DOHH2 (cell line): ENCODE measurements at regions not wholly inside any gene's neighbourhood (a gene's known extent, or its start where the extent isn't known, plus 50 kb on each side); places are given as distances from the start of the nearest gene placed in this dataset.

Source experiments
- H3F3A ChIP-seq: fragments of 200-600 bp; sonication (generic), shearing (Covaris generic); 2 replicates; pipeline ENCODE4 v1.6.0; 2016; ENCODE audit warnings: antibody characterized with exemption, mild to moderate bottlenecking; ENCODE audit not compliant: control insufficient read depth, insufficient read depth
- H3K27ac ChIP-seq: fragments of 200-600 bp; sonication (generic); 2 replicates; pipeline ENCODE4 v1.5.1; 2014; ENCODE audit warnings: low read depth, mild to moderate bottlenecking, low read length, moderate library complexity
- H3K27me3 ChIP-seq: fragments of 200-600 bp; sonication (generic); 2 replicates; pipeline ENCODE4 v1.6.1; 2014; ENCODE audit warnings: mild to moderate bottlenecking, low read length, mixed read lengths; ENCODE audit not compliant: control insufficient read depth
- H3K36me3 ChIP-seq: fragments of 200-600 bp; sonication (generic); 2 replicates; pipeline ENCODE4 v1.6.1; 2014; ENCODE audit warnings: mild to moderate bottlenecking, low read length, moderate library complexity, mixed read lengths; ENCODE audit not compliant: control insufficient read depth
- H3K4me1 ChIP-seq: fragments of 200-600 bp; sonication (generic); 2 replicates; pipeline ENCODE4 v1.6.1; 2014; ENCODE audit warnings: mild to moderate bottlenecking, low read length, mixed read lengths; ENCODE audit not compliant: control insufficient read depth
- H3K4me2 ChIP-seq: fragments of 200-600 bp; sonication (generic); 2 replicates; pipeline ENCODE4 v1.6.0; 2014; ENCODE audit warnings: mild to moderate bottlenecking, low read length, moderate library complexity
- H3K4me3 ChIP-seq: fragments of 200-600 bp; sonication (generic); 2 replicates; pipeline ENCODE4 v1.5.1; 2014; ENCODE audit warnings: mild to moderate bottlenecking, low read length, mixed read lengths
- H3K79me2 ChIP-seq: fragments of 200-600 bp; sonication (generic); 2 replicates; pipeline ENCODE4 v1.6.1; 2014; ENCODE audit warnings: mild to moderate bottlenecking, low read length, mixed read lengths; ENCODE audit not compliant: control insufficient read depth
- H3K9me2 ChIP-seq: fragments of 200-600 bp; sonication (generic); replicated peaks from 2 replicates; pipeline ENCODE4 v1.6.1; 2014; ENCODE audit warnings: mild to moderate bottlenecking, low read length, mixed read lengths; ENCODE audit not compliant: control insufficient read depth
- H3K9me3 ChIP-seq: fragments of 200-600 bp; sonication (generic); 2 replicates; pipeline ENCODE4 v1.6.1; 2014; ENCODE audit warnings: antibody characterized with exemption, low read length, mixed read lengths; ENCODE audit not compliant: control insufficient read depth, insufficient read depth
- H4K20me1 ChIP-seq: fragments of 200-600 bp; sonication (generic); 2 replicates; pipeline ENCODE4 v1.6.0; 2014; ENCODE audit warnings: low read depth, mild to moderate bottlenecking, antibody characterized with exemption, low read length, moderate library complexity; ENCODE audit not compliant: control insufficient read depth, insufficient read depth
- EZH2phosphoT487 ChIP-seq: fragments of 200-600 bp; sonication (generic); IDR thresholded peaks from 2 replicates; pipeline ENCODE4 v1.6.1; 2017; ENCODE audit warnings: borderline replicate concordance, mild to moderate bottlenecking, antibody characterized with exemption, low read length, moderate library complexity, mixed read lengths
- TF ChIP-seq, protein P1 (sequence below): fragments of 200-600 bp; sonication (generic); IDR thresholded peaks from one replicate; pipeline ENCODE4 v1.5.1; 2014; ENCODE audit warnings: antibody characterized with exemption, mild to moderate bottlenecking, low read depth, low read length; ENCODE audit not compliant: poor library complexity, severe bottlenecking

DNA sequence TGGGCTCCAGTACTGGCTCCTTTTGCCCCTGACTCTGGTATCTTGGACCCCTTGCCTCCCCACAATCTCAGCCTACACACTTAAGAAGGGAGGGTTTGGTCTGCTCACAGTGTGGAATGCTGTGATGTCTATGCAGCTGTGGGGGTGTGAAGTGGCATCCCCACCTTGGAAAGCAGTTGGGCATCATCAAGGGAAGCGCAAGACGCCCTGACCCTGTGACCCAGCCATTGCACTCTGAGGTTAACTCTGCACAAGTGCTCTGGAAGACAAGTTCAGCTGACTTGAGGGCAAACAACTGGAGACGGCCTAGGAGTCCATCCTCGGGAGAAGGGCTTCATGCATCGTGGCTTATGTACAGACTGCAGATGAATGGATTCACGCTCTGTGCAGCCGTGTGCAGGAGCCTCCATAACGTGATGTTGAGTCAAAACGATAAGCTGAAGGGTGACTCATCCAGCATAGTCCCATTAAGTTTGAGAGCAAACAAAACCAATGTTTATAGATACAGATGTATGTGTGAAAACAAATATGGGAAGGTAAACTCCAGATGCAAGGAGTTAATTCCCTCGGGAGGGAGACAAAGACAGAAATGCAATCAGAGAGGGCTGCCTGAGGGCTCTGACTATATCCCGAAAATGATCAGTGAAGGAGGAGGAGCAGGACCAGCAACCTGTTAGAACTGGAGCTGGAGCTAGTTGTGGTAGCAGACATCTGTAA, 86.8 kb downstream of the LSM3 start:
- TF ChIP-seq, protein P1, sequence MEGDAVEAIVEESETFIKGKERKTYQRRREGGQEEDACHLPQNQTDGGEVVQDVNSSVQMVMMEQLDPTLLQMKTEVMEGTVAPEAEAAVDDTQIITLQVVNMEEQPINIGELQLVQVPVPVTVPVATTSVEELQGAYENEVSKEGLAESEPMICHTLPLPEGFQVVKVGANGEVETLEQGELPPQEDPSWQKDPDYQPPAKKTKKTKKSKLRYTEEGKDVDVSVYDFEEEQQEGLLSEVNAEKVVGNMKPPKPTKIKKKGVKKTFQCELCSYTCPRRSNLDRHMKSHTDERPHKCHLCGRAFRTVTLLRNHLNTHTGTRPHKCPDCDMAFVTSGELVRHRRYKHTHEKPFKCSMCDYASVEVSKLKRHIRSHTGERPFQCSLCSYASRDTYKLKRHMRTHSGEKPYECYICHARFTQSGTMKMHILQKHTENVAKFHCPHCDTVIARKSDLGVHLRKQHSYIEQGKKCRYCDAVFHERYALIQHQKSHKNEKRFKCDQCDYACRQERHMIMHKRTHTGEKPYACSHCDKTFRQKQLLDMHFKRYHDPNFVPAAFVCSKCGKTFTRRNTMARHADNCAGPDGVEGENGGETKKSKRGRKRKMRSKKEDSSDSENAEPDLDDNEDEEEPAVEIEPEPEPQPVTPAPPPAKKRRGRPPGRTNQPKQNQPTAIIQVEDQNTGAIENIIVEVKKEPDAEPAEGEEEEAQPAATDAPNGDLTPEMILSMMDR, result no peak
- TF ChIP-seq EZH2phosphoT487, result no peak
- H3K9me2 ChIP-seq, result no peaks in the 10 kb centered on the region

DNA sequence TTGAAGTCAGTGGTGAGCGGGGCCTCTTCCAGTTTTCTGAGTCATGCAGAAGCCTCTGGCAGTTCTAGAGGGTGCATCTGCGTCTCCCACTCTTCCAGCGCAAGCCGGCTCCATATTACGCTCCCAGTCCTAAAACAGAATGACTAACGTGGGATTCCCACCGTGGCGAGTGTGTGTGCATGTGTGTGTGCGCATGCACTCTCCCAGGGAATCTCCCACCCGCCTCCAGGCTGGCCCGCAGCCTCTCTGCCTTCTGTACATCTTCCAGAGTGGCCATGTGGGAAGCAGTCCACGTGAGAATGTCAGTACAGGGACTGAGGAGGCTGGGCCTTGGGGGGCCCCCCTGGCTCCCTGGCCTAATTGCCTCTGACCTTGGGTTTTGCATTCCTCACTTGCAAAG, 87.7 kb downstream of the LSM3 start:
- Histone ChIP-seq H4K20me1 (no peaks in the 10 kb centered on the region), H3K27me3 (peaks cover 28% of the 10 kb centered on the region), H3K27ac (no peak overlapping the region), H3K4me3 (no peak overlapping the region), H3K4me2 (no peak overlapping the region), H3F3A (no peaks in the 10 kb centered on the region), H3K9me2 (no peaks in the 10 kb centered on the region), H3K79me2 (no peaks in the 10 kb centered on the region), H3K36me3 (no peaks in the 10 kb centered on the region), H3K9me3 (no peaks in the 10 kb centered on the region), H3K4me1 (no peaks in the 10 kb centered on the region)
- no peak for TF ChIP-seq EZH2phosphoT487
- TF ChIP-seq, protein P1, result no peak

More for the DNA sequence above, 86.8 kb downstream of the LSM3 start:
- H3K79me2 ChIP-seq, result no peaks in the 10 kb centered on the region
- H3F3A ChIP-seq, result no peaks in the 10 kb centered on the region
- H3K4me1 ChIP-seq, result no peaks in the 10 kb centered on the region
- peaks cover 28% of the 10 kb centered on the region for H3K27me3 ChIP-seq
- H3K36me3 ChIP-seq, result no peaks in the 10 kb centered on the region
- no peak overlapping the region for H3K4me3 ChIP-seq
- no peaks in the 10 kb centered on the region for H3K9me3 ChIP-seq
- no peak overlapping the region for H3K27ac ChIP-seq
- no peaks in the 10 kb centered on the region for H4K20me1 ChIP-seq
- H3K4me2 ChIP-seq, result no peak overlapping the region

DNA sequence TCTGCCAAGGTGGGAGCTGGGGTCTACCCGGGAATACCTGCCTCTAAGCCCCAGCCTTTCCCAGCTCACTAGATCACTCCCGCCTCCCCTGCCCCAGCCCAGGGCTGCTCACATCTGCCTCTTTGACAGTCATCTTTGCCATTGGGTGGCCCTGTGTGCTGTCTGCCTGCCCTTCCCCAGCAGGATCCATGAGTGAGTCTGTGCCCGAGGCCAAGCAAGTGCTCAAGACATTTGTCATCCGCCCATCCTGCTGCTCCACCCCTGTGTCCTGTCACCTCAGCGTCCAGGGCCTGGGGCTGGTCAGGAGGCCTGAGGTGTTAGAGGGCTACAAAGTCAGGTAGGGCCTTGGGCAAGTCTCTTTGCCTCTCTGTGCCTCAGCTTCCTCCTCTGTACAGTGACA, 89.4 kb downstream of the LSM3 start:
- H3K36me3 ChIP-seq, result no peaks in the 10 kb centered on the region
- H3K4me2 ChIP-seq, result no peak overlapping the region
- no peaks in the 10 kb centered on the region for H3F3A ChIP-seq
- H3K4me1 ChIP-seq, result no peaks in the 10 kb centered on the region
- H3K27me3 ChIP-seq, result peaks cover 17% of the 10 kb centered on the region
- H3K9me2 ChIP-seq, result no peaks in the 10 kb centered on the region
- TF ChIP-seq EZH2phosphoT487, result no peak
- TF ChIP-seq, protein P1, result no peak
- H3K79me2 ChIP-seq, result no peaks in the 10 kb centered on the region
- no peak overlapping the region for H3K27ac ChIP-seq
- no peaks in the 10 kb centered on the region for H4K20me1 ChIP-seq
- H3K4me3 ChIP-seq, result no peak overlapping the region
- H3K9me3 ChIP-seq, result no peaks in the 10 kb centered on the region
